ENCODE measurements at regions not wholly inside any gene's neighbourhood (a gene's known extent, or its start where the extent isn't known, plus 50 kb on each side); places are given as distances from the start of the nearest gene placed in this dataset.

GRCh38 chr2:76332871-76333270 is 622.2 kb upstream of the GCFC2 start:
- Histone ChIP-seq H3K4me2 (ENCODE audit: low read length) (no peak overlapping the region), H3K4me1 (ENCODE audit: control insufficient read depth, low read depth, low read length) (no peaks in the 10 kb centered on the region)
- WGBS (ENCODE audit: extremely low coverage, insufficient coverage, low lambda C conversion rate): no CpG with 5 or more reads among the region's 2 CpGs

GRCh38 chr2:76330865-76331264 is 620.1 kb upstream of the GCFC2 start:
- no peaks in the 10 kb centered on the region for H3K79me1 ChIP-seq (ENCODE audit: low read length)
- H3K27me3 ChIP-seq (ENCODE audit: insufficient read depth, low read length, poor library complexity): no peaks in the 10 kb centered on the region
- H3K4ac ChIP-seq (ENCODE audit: low read depth, low read length): no peak overlapping the region
- no peak overlapping the region for H4K8ac ChIP-seq (ENCODE audit: low read depth, low read length)
- no peaks in the 10 kb centered on the region for H3K4me1 ChIP-seq (ENCODE audit: control insufficient read depth, low read depth, low read length)
- H3K9ac ChIP-seq (ENCODE audit: low read length): no peak overlapping the region
- no CpG with 5 or more reads among the region's 3 CpGs for WGBS (ENCODE audit: extremely low coverage, insufficient coverage, low lambda C conversion rate)
- no peak overlapping the region for H4K5ac ChIP-seq (ENCODE audit: low read length)
- DNase-seq: no peak
- H3K23ac ChIP-seq (ENCODE audit: low read length): no peak overlapping the region
- no peak overlapping the region for H3K27ac ChIP-seq (ENCODE audit: low read depth, low read length)
- no peak overlapping the region for H3K4me2 ChIP-seq (ENCODE audit: low read length)
- H3K4me3 ChIP-seq (ENCODE audit: low read length): no peak overlapping the region
- H3K36me3 ChIP-seq (ENCODE audit: control insufficient read depth, insufficient read depth, low read length): no peaks in the 10 kb centered on the region
- H2BK5ac ChIP-seq (ENCODE audit: low read length): no peak overlapping the region
- no peak overlapping the region for H2BK15ac ChIP-seq (replicated peaks; ENCODE audit: low read depth)
- no peak overlapping the region for H3K56ac ChIP-seq (ENCODE audit: low read length)
- H3K18ac ChIP-seq (ENCODE audit: low read length): no peak overlapping the region
- H2AK5ac ChIP-seq (ENCODE audit: low read length): no peak overlapping the region
- H3K79me2 ChIP-seq (ENCODE audit: control insufficient read depth, insufficient read depth, low read length): no peaks in the 10 kb centered on the region
- no peak overlapping the region for H2BK120ac ChIP-seq (ENCODE audit: low read depth, low read length)

More at GRCh38 chr2:76332871-76333270, 622.2 kb upstream of the GCFC2 start:
- H2AK5ac ChIP-seq (ENCODE audit: low read length): no peak overlapping the region
- no peak overlapping the region for H3K23ac ChIP-seq (ENCODE audit: low read length)
- no peaks in the 10 kb centered on the region for H3K36me3 ChIP-seq (ENCODE audit: control insufficient read depth, insufficient read depth, low read length)
- no peak for DNase-seq
- no peak overlapping the region for H2BK15ac ChIP-seq (replicated peaks; ENCODE audit: low read depth)
- H3K4ac ChIP-seq (ENCODE audit: low read depth, low read length): no peak overlapping the region
- H3K18ac ChIP-seq (ENCODE audit: low read length): no peak overlapping the region
- H3K4me3 ChIP-seq (ENCODE audit: low read length): no peak overlapping the region
- no peaks in the 10 kb centered on the region for H3K79me1 ChIP-seq (ENCODE audit: low read length)
- no peak overlapping the region for H2BK120ac ChIP-seq (ENCODE audit: low read depth, low read length)
- H3K56ac ChIP-seq (ENCODE audit: low read length): no peak overlapping the region
- H2BK5ac ChIP-seq (ENCODE audit: low read length): no peak overlapping the region
- no peak overlapping the region for H4K5ac ChIP-seq (ENCODE audit: low read length)
- H3K27ac ChIP-seq (ENCODE audit: low read depth, low read length): no peak overlapping the region
- H4K8ac ChIP-seq (ENCODE audit: low read depth, low read length): no peak overlapping the region
- H3K9ac ChIP-seq (ENCODE audit: low read length): no peak overlapping the region
- no peaks in the 10 kb centered on the region for H3K27me3 ChIP-seq (ENCODE audit: insufficient read depth, low read length, poor library complexity)
- no peaks in the 10 kb centered on the region for H3K79me2 ChIP-seq (ENCODE audit: control insufficient read depth, insufficient read depth, low read length)

GRCh38 chr2:76326636-76327035 is 615.9 kb upstream of the GCFC2 start:
- H3K4me2 ChIP-seq (ENCODE audit: low read length): no peak overlapping the region
- no peak overlapping the region for H3K18ac ChIP-seq (ENCODE audit: low read length)
- no peak for DNase-seq
- H3K27me3 ChIP-seq (ENCODE audit: insufficient read depth, low read length, poor library complexity): no peaks in the 10 kb centered on the region
- no peak overlapping the region for H3K9ac ChIP-seq (ENCODE audit: low read length)
- no peak overlapping the region for H2AK5ac ChIP-seq (ENCODE audit: low read length)
- no peak overlapping the region for H3K23ac ChIP-seq (ENCODE audit: low read length)
- H2BK5ac ChIP-seq (ENCODE audit: low read length): no peak overlapping the region
- no CpG with 5 or more reads among the region's 1 CpG for WGBS (ENCODE audit: extremely low coverage, insufficient coverage, low lambda C conversion rate)
- H3K4me1 ChIP-seq (ENCODE audit: control insufficient read depth, low read depth, low read length): no peaks in the 10 kb centered on the region
- H3K27ac ChIP-seq (ENCODE audit: low read depth, low read length): no peak overlapping the region
- H3K4me3 ChIP-seq (ENCODE audit: low read length): no peak overlapping the region
- H2BK15ac ChIP-seq (replicated peaks; ENCODE audit: low read depth): no peak overlapping the region
- H3K56ac ChIP-seq (ENCODE audit: low read length): no peak overlapping the region
- no peaks in the 10 kb centered on the region for H3K79me2 ChIP-seq (ENCODE audit: control insufficient read depth, insufficient read depth, low read length)
- H4K5ac ChIP-seq (ENCODE audit: low read length): no peak overlapping the region
- H3K4ac ChIP-seq (ENCODE audit: low read depth, low read length): no peak overlapping the region
- H4K8ac ChIP-seq (ENCODE audit: low read depth, low read length): no peak overlapping the region
- no peak overlapping the region for H2BK120ac ChIP-seq (ENCODE audit: low read depth, low read length)
- H3K36me3 ChIP-seq (ENCODE audit: control insufficient read depth, insufficient read depth, low read length): no peaks in the 10 kb centered on the region
- no peaks in the 10 kb centered on the region for H3K79me1 ChIP-seq (ENCODE audit: low read length)

GRCh38 chr2:76323381-76323780 is 612.7 kb upstream of the GCFC2 start:
- H3K4me2 ChIP-seq (ENCODE audit: low read length): no peak overlapping the region
- no peak overlapping the region for H3K4me3 ChIP-seq (ENCODE audit: low read length)
- H3K23ac ChIP-seq (ENCODE audit: low read length): no peak overlapping the region
- H3K4me1 ChIP-seq (ENCODE audit: control insufficient read depth, low read depth, low read length): no peaks in the 10 kb centered on the region
- no peak overlapping the region for H2BK5ac ChIP-seq (ENCODE audit: low read length)
- no peak overlapping the region for H3K9ac ChIP-seq (ENCODE audit: low read length)
- no peaks in the 10 kb centered on the region for H3K79me1 ChIP-seq (ENCODE audit: low read length)
- no peak overlapping the region for H4K5ac ChIP-seq (ENCODE audit: low read length)
- no peaks in the 10 kb centered on the region for H3K27me3 ChIP-seq (ENCODE audit: insufficient read depth, low read length, poor library complexity)
- H3K18ac ChIP-seq (ENCODE audit: low read length): no peak overlapping the region
- no peaks in the 10 kb centered on the region for H3K79me2 ChIP-seq (ENCODE audit: control insufficient read depth, insufficient read depth, low read length)
- no peak overlapping the region for H3K4ac ChIP-seq (ENCODE audit: low read depth, low read length)
- no peak for DNase-seq
- no peaks in the 10 kb centered on the region for H3K36me3 ChIP-seq (ENCODE audit: control insufficient read depth, insufficient read depth, low read length)
- no peak overlapping the region for H4K8ac ChIP-seq (ENCODE audit: low read depth, low read length)
- H2BK120ac ChIP-seq (ENCODE audit: low read depth, low read length): no peak overlapping the region
- H2BK15ac ChIP-seq (replicated peaks; ENCODE audit: low read depth): no peak overlapping the region
- H3K56ac ChIP-seq (ENCODE audit: low read length): no peak overlapping the region
- no peak overlapping the region for H2AK5ac ChIP-seq (ENCODE audit: low read length)
- H3K27ac ChIP-seq (ENCODE audit: low read depth, low read length): no peak overlapping the region
- whole genome bisulfite sequencing (ENCODE audit: extremely low coverage, insufficient coverage, low lambda C conversion rate): no CpG with 5 or more reads among the region's 4 CpGs

- Histone ChIP-seq H3K79me2 (ENCODE audit: control insufficient read depth, insufficient read depth, low read length) (no peaks in the 10 kb centered on the region), H3K56ac (ENCODE audit: low read length) (no peak overlapping the region), H3K4me2 (ENCODE audit: low read length) (no peak overlapping the region), H3K27ac (ENCODE audit: low read depth, low read length) (no peak overlapping the region), H3K23ac (ENCODE audit: low read length) (no peak overlapping the region), H3K18ac (ENCODE audit: low read length) (no peak overlapping the region), H2BK5ac (ENCODE audit: low read length) (no peak overlapping the region), H2BK15ac (replicated peaks; ENCODE audit: low read depth) (no peak overlapping the region), H3K4me1 (ENCODE audit: control insufficient read depth, low read depth, low read length) (no peaks in the 10 kb centered on the region), H3K79me1 (ENCODE audit: low read length) (no peaks in the 10 kb centered on the region), H3K4me3 (ENCODE audit: low read length) (no peak overlapping the region), H3K27me3 (ENCODE audit: insufficient read depth, low read length, poor library complexity) (no peaks in the 10 kb centered on the region), H3K9ac (ENCODE audit: low read length) (no peak overlapping the region), H4K5ac (ENCODE audit: low read length) (no peak overlapping the region), H3K36me3 (ENCODE audit: control insufficient read depth, insufficient read depth, low read length) (no peaks in the 10 kb centered on the region), H3K4ac (ENCODE audit: low read depth, low read length) (no peak overlapping the region), H2AK5ac (ENCODE audit: low read length) (no peak overlapping the region), H2BK120ac (ENCODE audit: low read depth, low read length) (no peak overlapping the region), H4K8ac (ENCODE audit: low read depth, low read length) (no peak overlapping the region)
- no peak for DNase-seq
Measured at GRCh38 chr2:76320716-76321115, 610.0 kb upstream of the GCFC2 start.

- Histone ChIP-seq H3K18ac (ENCODE audit: low read length) (no peak overlapping the region), H2BK120ac (ENCODE audit: low read depth, low read length) (no peak overlapping the region), H4K5ac (ENCODE audit: low read length) (no peak overlapping the region), H3K79me1 (ENCODE audit: low read length) (no peaks in the 10 kb centered on the region), H3K27ac (ENCODE audit: low read depth, low read length) (no peak overlapping the region), H3K27me3 (ENCODE audit: insufficient read depth, low read length, poor library complexity) (no peaks in the 10 kb centered on the region), H2AK5ac (ENCODE audit: low read length) (no peak overlapping the region), H3K23ac (ENCODE audit: low read length) (no peak overlapping the region), H2BK5ac (ENCODE audit: low read length) (no peak overlapping the region), H3K4me3 (ENCODE audit: low read length) (no peak overlapping the region), H3K9ac (ENCODE audit: low read length) (no peak overlapping the region), H3K4me1 (ENCODE audit: control insufficient read depth, low read depth, low read length) (no peaks in the 10 kb centered on the region), H4K8ac (ENCODE audit: low read depth, low read length) (no peak overlapping the region), H2BK15ac (replicated peaks; ENCODE audit: low read depth) (no peak overlapping the region), H3K79me2 (ENCODE audit: control insufficient read depth, insufficient read depth, low read length) (no peaks in the 10 kb centered on the region), H3K4ac (ENCODE audit: low read depth, low read length) (no peak overlapping the region), H3K4me2 (ENCODE audit: low read length) (no peak overlapping the region), H3K36me3 (ENCODE audit: control insufficient read depth, insufficient read depth, low read length) (no peaks in the 10 kb centered on the region), H3K56ac (ENCODE audit: low read length) (no peak overlapping the region)
- DNase-seq: no peak
- no CpG with 5 or more reads among the region's 4 CpGs for WGBS (ENCODE audit: extremely low coverage, insufficient coverage, low lambda C conversion rate)
Measured at GRCh38 chr2:76318848-76319360, 608.2 kb upstream of the GCFC2 start.

All from mesendoderm (in vitro differentiated cells).